Globus pallidus (tissue), 1 donor: ENCODE measurements at regions not wholly inside any gene's neighbourhood (a gene's known extent, or its start where the extent isn't known, plus 50 kb on each side); places are given as distances from the start of the nearest gene placed in this dataset.
"Not testable (repeated sequence)": the region's sequence is repeated elsewhere in the genome, so short reads cannot be mapped to it uniquely, and the experiment has no call there.

Source experiments
- DNase-seq: peaks from one replicate; pipeline ENCODE4 v3.0.0-alpha.2; 2015; ENCODE audit warnings: low spot score

- no peak for DNase-seq
Measured at GRCh38 chr10:8379906-8380832, 325.7 kb downstream of the GATA3 start.

GRCh38 chr10:8380833-8381496 lies 326.5 kb downstream of the GATA3 start:
- no peak for DNase-seq

- DNase-seq, result no peak
Measured at GRCh38 chr10:8386781-8387180, 332.3 kb downstream of the GATA3 start.

- no peak for DNase-seq
Measured at GRCh38 chr10:8389630-8390029, 335.1 kb downstream of the GATA3 start.

- no peak for DNase-seq
Measured at GRCh38 chr10:8392216-8392615, 337.7 kb downstream of the GATA3 start.

- DNase-seq, result no peak
Measured at GRCh38 chr10:8393531-8393930, 339.0 kb downstream of the GATA3 start.

- DNase-seq, result no peak
Measured at GRCh38 chr10:8396675-8397074, 342.2 kb downstream of the GATA3 start.

- no peak for DNase-seq
Measured at GRCh38 chr10:8398771-8399170, 344.3 kb downstream of the GATA3 start.

GRCh38 chr10:8400151-8400550 lies 345.7 kb downstream of the GATA3 start:
- DNase-seq, result no peak

- no peak for DNase-seq
Measured at GRCh38 chr10:8400892-8401291, 346.4 kb downstream of the GATA3 start.

- no peak for DNase-seq
Measured at GRCh38 chr10:8401531-8401930, 347.0 kb downstream of the GATA3 start.

GRCh38 chr10:8402576-8402975 lies 348.1 kb downstream of the GATA3 start:
- DNase-seq, result no peak

- no peak for DNase-seq
Measured at GRCh38 chr10:8403711-8404371, 349.4 kb downstream of the GATA3 start.

GRCh38 chr10:8404721-8405120 lies 350.2 kb downstream of the GATA3 start:
- no peak for DNase-seq

- no peak for DNase-seq
Measured at GRCh38 chr10:8405596-8405995, 351.1 kb downstream of the GATA3 start.

- DNase-seq, result no peak
Measured at GRCh38 chr10:8407501-8408021, 353.1 kb downstream of the GATA3 start.

- DNase-seq, result no peak
Measured at GRCh38 chr10:8410506-8410905, 356.0 kb downstream of the GATA3 start.

GRCh38 chr10:8412541-8412940 lies 358.1 kb downstream of the GATA3 start:
- DNase-seq, result no peak

- not testable (repeated sequence) for DNase-seq
Measured at GRCh38 chr10:8415029-8415428, 360.5 kb downstream of the GATA3 start.

- no peak for DNase-seq
Measured at GRCh38 chr10:8416192-8416701, 361.8 kb downstream of the GATA3 start.

- no peak for DNase-seq
Measured at GRCh38 chr10:8416760-8417159, 362.3 kb downstream of the GATA3 start.

- no peak for DNase-seq
Measured at GRCh38 chr10:8417631-8418030, 363.1 kb downstream of the GATA3 start.
